GM12878 (cell line): ENCODE measurements at regions not wholly inside any gene's neighbourhood (a gene's known extent, or its start where the extent isn't known, plus 50 kb on each side); places are given as distances from the start of the nearest gene placed in this dataset.

Experiments used
- ATAC-seq: fragments of 200-7000 bp; cut with Tn5 transposase; 3 replicates; pipeline ENCODE4 v1.9.1; 2020; ENCODE audit warnings: mild to moderate bottlenecking, moderate library complexity
- BruUV-seq: library from RNA; stranded (reverse); fragments of 400-500 nt; replicated peaks from 2 replicates; lab custom pipeline; 2021; lab: Mats Ljungman, UMichigan
- CTCF ChIA-PET: fragments of 300-600 bp; sonication (Branson Sonifier 250); formaldehyde crosslinking; extraction: SDS; loops from one replicate; lab custom pipeline; 2021; ENCODE audit warnings: inconsistent platforms; lab: Yijun Ruan, JAX
- POLR2A ChIA-PET: fragments of 350-600 bp; formaldehyde crosslinking; extraction: SDS; loops from one replicate; lab custom pipeline; 2021; ENCODE audit warnings: inconsistent platforms; lab: Charles Lee
- RAD21 ChIA-PET: fragments of 300-600 bp; sonication (Branson Sonifier 250); formaldehyde crosslinking; loops from one replicate; lab custom pipeline; 2023; ENCODE audit warnings: antibody characterized with exemption; ENCODE audit not compliant: unreplicated experiment; lab: Charles Lee
- SMC1A ChIA-PET: fragments of 300-600 bp; sonication (Branson Sonifier 250); formaldehyde crosslinking; loops from one replicate; lab custom pipeline; 2023; ENCODE audit not compliant: unreplicated experiment, uncharacterized antibody; lab: Charles Lee
- DNase-seq: peaks from one replicate; pipeline ENCODE4 v3.0.0-alpha.2; 2011; ENCODE audit warnings: low read depth, low spot score
- FAIRE-seq: peaks from 3 replicates; lab custom pipeline; 2011; peaks lifted over from hg19 to GRCh38; lab: Jason Lieb, UNC
- H2AFZ ChIP-seq: 2 replicates; pipeline ENCODE4 v1.6.0; 2011; ENCODE audit warnings: low read depth, low read length, control low read depth; ENCODE audit not compliant: control insufficient read depth
- H3K27ac ChIP-seq: 2 replicates; pipeline ENCODE4 v1.5.1; 2011; ENCODE audit warnings: control low read depth; ENCODE audit not compliant: control insufficient read depth, insufficient read depth
- H3K27me3 ChIP-seq, 2 experiments: replicated peaks in 1 of 2; 2 replicates each; pipeline versions ENCODE4 v1.6.0 to v1.6.1; 2011; ENCODE audit warnings: low read length in 1 of 2; ENCODE audit not compliant: control insufficient read depth in 2 of 2, insufficient read depth in 2 of 2
- H3K36me3 ChIP-seq, 2 experiments: 2 replicates each; pipeline ENCODE4 v1.5.1; 2011; ENCODE audit warnings: low read length in 1 of 2; ENCODE audit not compliant: control insufficient read depth in 2 of 2, insufficient read depth in 2 of 2
- H3K4me1 ChIP-seq: 2 replicates; pipeline ENCODE4 v1.6.1; 2011; ENCODE audit warnings: mild to moderate bottlenecking, low read length, moderate library complexity, mixed read lengths; ENCODE audit not compliant: control insufficient read depth, insufficient read depth
- H3K4me2 ChIP-seq: 2 replicates; pipeline ENCODE4 v1.6.0; 2011; ENCODE audit warnings: control low read depth; ENCODE audit not compliant: control insufficient read depth, insufficient read depth
- H3K4me3 ChIP-seq: fragments of 200-600 bp; sonication (generic); 2 replicates; pipeline ENCODE4 v1.5.1; 2016
- H3K79me2 ChIP-seq: 2 replicates; pipeline ENCODE4 v1.6.0; 2011; ENCODE audit warnings: low read length; ENCODE audit not compliant: control insufficient read depth, insufficient read depth
- H3K9ac ChIP-seq: 2 replicates; pipeline ENCODE4 v1.8.0; 2011; ENCODE audit warnings: low read length, control low read depth, mixed read lengths; ENCODE audit not compliant: control insufficient read depth, insufficient read depth
- H3K9me3 ChIP-seq: replicated peaks from 3 replicates; pipeline ENCODE4 v1.5.1; 2011; ENCODE audit warnings: mild to moderate bottlenecking, low read length; ENCODE audit not compliant: control insufficient read depth, insufficient read depth
- H4K20me1 ChIP-seq: 2 replicates; pipeline ENCODE4 v1.6.0; 2011; ENCODE audit not compliant: control insufficient read depth, insufficient read depth
- ATF7 ChIP-seq: fragments of 450-650 bp; IDR thresholded peaks from 2 replicates; pipeline ENCODE4 v1.6.1; 2016; ENCODE audit warnings: low read depth, mild to moderate bottlenecking
- CHD2 ChIP-seq: IDR thresholded peaks from 2 replicates; pipeline ENCODE4 v1.6.1; 2011; ENCODE audit warnings: low read depth, low read length, improper control_type of control experiment, borderline replicate concordance
- ESRRA ChIP-seq: IDR thresholded peaks from 2 replicates; pipeline ENCODE4 v1.6.1; 2012; ENCODE audit warnings: mild to moderate bottlenecking, low read length, improper control_type of control experiment
- HCFC1 ChIP-seq: fragments of 150-350 bp; IDR thresholded peaks from 2 replicates; pipeline ENCODE4 v1.6.1; 2014; ENCODE audit warnings: low read length
- LARP7 ChIP-seq: fragments of 450-650 bp; IDR thresholded peaks from 2 replicates; pipeline ENCODE4 v1.6.1; 2017; ENCODE audit warnings: mild to moderate bottlenecking
- MYC ChIP-seq: IDR thresholded peaks from 2 replicates; pipeline ENCODE4 v1.6.1; 2011; ENCODE audit warnings: mild to moderate bottlenecking, low read length, moderate library complexity, inconsistent platforms; ENCODE audit not compliant: insufficient read depth, insufficient replicate concordance, insufficient read length, severe bottlenecking
- NR2F1 ChIP-seq: fragments of 450-650 bp; conservative IDR thresholded peaks from 2 replicates; pipeline ENCODE4 v1.6.1; 2017; ENCODE audit warnings: mild to moderate bottlenecking
- PAX5 ChIP-seq: IDR thresholded peaks from 2 replicates; pipeline ENCODE4 v1.6.1; 2011; ENCODE audit warnings: low read depth, low read length, borderline replicate concordance
- SMC3 ChIP-seq: IDR thresholded peaks from 2 replicates; pipeline ENCODE4 v1.6.1; 2011; ENCODE audit warnings: low read length, improper control_type of control experiment, borderline replicate concordance
- SUZ12 ChIP-seq: fragments of 200-600 bp; sonication (generic); IDR thresholded peaks from one replicate; pipeline ENCODE4 v1.6.1; 2018; ENCODE audit warnings: antibody characterized with exemption, mild to moderate bottlenecking; ENCODE audit not compliant: unreplicated experiment
- TAF1 ChIP-seq: IDR thresholded peaks from 2 replicates; pipeline ENCODE4 v1.6.1; 2011; ENCODE audit warnings: mild to moderate bottlenecking, low read depth, low read length, borderline replicate concordance
- WGBS: methylation state at CpG from one replicate; pipeline ENCODE4 v1.1.6; 2016; ENCODE audit warnings: low lambda C conversion rate; ENCODE audit not compliant: insufficient replicate concordance, insufficient coverage; ENCODE audit errors: missing lambda C conversion rate; 5-methylcytosine and 5-hydroxymethylcytosine counted together
- in situ Hi-C: fragments of 300-500 bp; cut with MboI; formaldehyde crosslinking; loops from 9 replicates; pipeline ENCODE4 v1.14.3; 2018; ENCODE audit warnings: mixed read lengths
- intact Hi-C: fragments of 100-400 bp; cut with micrococcal nuclease; formaldehyde crosslinking; loops from one replicate; pipeline ENCODE4 v1.14.2; 2022; ENCODE audit not compliant: unreplicated experiment
- TF ChIP-seq, protein P1 (sequence below): fragments of 450-650 bp; formaldehyde crosslinking; IDR thresholded peaks from 2 replicates; pipeline ENCODE4 v1.4.0; 2022; ENCODE audit warnings: mild to moderate bottlenecking, moderate library complexity
- TF ChIP-seq, protein P2 (sequence below): fragments of 450-650 bp; IDR thresholded peaks from 2 replicates; pipeline ENCODE4 v1.6.1; 2016; ENCODE audit warnings: mild to moderate bottlenecking, moderate library complexity, borderline replicate concordance
- TF ChIP-seq, protein P3 (sequence below): IDR thresholded peaks from 2 replicates; pipeline ENCODE4 v1.6.1; 2012; ENCODE audit warnings: low read depth, low read length, improper control_type of control experiment

DNA sequence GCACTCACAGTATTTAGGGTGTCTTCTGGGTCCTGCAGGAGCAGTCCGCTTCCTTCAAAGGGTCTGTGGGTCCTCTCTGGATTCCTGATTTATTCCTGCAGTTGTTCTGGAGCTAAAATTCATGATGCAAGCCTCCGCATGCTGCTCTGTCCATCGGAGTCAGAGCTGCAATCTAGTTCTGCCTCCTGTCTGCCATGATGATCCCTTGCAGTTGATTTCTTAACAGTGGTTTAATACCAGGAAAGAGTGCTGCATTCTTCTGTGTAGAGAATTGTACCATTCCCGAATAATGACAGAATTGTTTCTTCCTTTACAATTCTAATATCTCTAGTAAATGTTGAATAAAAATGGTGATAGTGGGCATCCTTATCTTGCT, 72.0 kb upstream of the B3GAT2 start:
- H3K36me3 ChIP-seq: no peaks in the 10 kb centered on the region
- intact Hi-C loops (no loop called here), in situ Hi-C loops (no loop called here)
- no peak overlapping the region for H3K27ac ChIP-seq
- DNase-seq (no peak), ATAC-seq (no peak), FAIRE-seq (no peak)
- H3K79me2 ChIP-seq: no peaks in the 10 kb centered on the region
- BruUV-seq: no TSS peak
- no peak overlapping the region for H3K9ac ChIP-seq
- no peak overlapping the region for H2AFZ ChIP-seq
- no peaks in the 10 kb centered on the region for H4K20me1 ChIP-seq
- WGBS: 47% methylated on average over 4 of the region's 4 CpGs
- SMC1A ChIA-PET: no interaction called here
- CTCF ChIA-PET: no interaction called here
- H3K4me1 ChIP-seq: no peaks in the 10 kb centered on the region
- H3K9me3 ChIP-seq: no peaks in the 10 kb centered on the region
- H3K27me3 ChIP-seq: no peaks in the 10 kb centered on the region; a peak in 1 of 4 replicates
- POLR2A ChIA-PET: no interaction called here
- no peak overlapping the region for H3K4me3 ChIP-seq
- no peak overlapping the region for H3K4me2 ChIP-seq
- RAD21 ChIA-PET: no interaction called here
- no peak for TF ChIP-seq ESRRA
- TF ChIP-seq, protein P1, sequence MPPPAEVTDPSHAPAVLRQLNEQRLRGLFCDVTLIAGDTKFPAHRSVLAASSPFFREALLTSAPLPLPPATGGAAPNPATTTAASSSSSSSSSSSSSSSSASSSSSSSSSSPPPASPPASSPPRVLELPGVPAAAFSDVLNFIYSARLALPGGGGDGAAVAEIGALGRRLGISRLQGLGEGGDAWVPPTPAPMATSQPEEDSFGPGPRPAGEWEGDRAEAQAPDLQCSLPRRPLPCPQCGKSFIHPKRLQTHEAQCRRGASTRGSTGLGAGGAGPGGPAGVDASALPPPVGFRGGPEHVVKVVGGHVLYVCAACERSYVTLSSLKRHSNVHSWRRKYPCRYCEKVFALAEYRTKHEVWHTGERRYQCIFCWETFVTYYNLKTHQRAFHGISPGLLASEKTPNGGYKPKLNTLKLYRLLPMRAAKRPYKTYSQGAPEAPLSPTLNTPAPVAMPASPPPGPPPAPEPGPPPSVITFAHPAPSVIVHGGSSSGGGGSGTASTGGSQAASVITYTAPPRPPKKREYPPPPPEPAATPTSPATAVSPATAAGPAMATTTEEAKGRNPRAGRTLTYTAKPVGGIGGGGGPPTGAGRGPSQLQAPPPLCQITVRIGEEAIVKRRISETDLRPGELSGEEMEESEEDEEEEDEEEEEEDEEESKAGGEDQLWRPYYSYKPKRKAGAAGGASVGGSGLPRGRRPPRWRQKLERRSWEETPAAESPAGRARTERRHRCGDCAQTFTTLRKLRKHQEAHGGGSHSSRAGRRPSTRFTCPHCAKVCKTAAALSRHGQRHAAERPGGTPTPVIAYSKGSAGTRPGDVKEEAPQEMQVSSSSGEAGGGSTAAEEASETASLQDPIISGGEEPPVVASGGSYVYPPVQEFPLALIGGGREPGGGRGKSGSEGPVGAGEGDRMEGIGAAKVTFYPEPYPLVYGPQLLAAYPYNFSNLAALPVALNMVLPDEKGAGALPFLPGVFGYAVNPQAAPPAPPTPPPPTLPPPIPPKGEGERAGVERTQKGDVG (CRISPR knock-in tag): no peak
- TF ChIP-seq, protein P2, sequence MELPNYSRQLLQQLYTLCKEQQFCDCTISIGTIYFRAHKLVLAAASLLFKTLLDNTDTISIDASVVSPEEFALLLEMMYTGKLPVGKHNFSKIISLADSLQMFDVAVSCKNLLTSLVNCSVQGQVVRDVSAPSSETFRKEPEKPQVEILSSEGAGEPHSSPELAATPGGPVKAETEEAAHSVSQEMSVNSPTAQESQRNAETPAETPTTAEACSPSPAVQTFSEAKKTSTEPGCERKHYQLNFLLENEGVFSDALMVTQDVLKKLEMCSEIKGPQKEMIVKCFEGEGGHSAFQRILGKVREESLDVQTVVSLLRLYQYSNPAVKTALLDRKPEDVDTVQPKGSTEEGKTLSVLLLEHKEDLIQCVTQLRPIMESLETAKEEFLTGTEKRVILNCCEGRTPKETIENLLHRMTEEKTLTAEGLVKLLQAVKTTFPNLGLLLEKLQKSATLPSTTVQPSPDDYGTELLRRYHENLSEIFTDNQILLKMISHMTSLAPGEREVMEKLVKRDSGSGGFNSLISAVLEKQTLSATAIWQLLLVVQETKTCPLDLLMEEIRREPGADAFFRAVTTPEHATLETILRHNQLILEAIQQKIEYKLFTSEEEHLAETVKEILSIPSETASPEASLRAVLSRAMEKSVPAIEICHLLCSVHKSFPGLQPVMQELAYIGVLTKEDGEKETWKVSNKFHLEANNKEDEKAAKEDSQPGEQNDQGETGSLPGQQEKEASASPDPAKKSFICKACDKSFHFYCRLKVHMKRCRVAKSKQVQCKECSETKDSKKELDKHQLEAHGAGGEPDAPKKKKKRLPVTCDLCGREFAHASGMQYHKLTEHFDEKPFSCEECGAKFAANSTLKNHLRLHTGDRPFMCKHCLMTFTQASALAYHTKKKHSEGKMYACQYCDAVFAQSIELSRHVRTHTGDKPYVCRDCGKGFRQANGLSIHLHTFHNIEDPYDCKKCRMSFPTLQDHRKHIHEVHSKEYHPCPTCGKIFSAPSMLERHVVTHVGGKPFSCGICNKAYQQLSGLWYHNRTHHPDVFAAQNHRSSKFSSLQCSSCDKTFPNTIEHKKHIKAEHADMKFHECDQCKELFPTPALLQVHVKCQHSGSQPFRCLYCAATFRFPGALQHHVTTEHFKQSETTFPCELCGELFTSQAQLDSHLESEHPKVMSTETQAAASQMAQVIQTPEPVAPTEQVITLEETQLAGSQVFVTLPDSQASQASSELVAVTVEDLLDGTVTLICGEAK: no peak
- TF ChIP-seq PAX5: no peak
- no peak for TF ChIP-seq LARP7
- no peak for TF ChIP-seq SMC3
- TF ChIP-seq, protein P3, sequence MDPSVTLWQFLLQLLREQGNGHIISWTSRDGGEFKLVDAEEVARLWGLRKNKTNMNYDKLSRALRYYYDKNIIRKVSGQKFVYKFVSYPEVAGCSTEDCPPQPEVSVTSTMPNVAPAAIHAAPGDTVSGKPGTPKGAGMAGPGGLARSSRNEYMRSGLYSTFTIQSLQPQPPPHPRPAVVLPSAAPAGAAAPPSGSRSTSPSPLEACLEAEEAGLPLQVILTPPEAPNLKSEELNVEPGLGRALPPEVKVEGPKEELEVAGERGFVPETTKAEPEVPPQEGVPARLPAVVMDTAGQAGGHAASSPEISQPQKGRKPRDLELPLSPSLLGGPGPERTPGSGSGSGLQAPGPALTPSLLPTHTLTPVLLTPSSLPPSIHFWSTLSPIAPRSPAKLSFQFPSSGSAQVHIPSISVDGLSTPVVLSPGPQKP: no peak
- no peak for TF ChIP-seq HCFC1
- TF ChIP-seq CHD2: no peak
- TF ChIP-seq SUZ12: no peak
- TF ChIP-seq MYC: no peak
- TF ChIP-seq TAF1: no peak
- TF ChIP-seq NR2F1: no peak
- TF ChIP-seq ATF7: no peak
